ENCODE measurements at regions not wholly inside any gene's neighbourhood (a gene's known extent, or its start where the extent isn't known, plus 50 kb on each side); places are given as distances from the start of the nearest gene placed in this dataset.

- TF ChIP-seq CTCF (IDR thresholded peaks at IDR 0.05): no peak
- no peak for TF ChIP-seq SIN3A (IDR thresholded peaks at IDR 0.05; ENCODE audit: borderline replicate concordance, insufficient read depth, low read depth, low read length)
- TF ChIP-seq REST (IDR thresholded peaks at IDR 0.05; ENCODE audit: insufficient read depth in 1 of 2, low read depth in 2 of 2, low read length in 1 of 2): no peak
- no peak for TF ChIP-seq TCF7L2 (IDR thresholded peaks at IDR 0.05; ENCODE audit: low read depth, low read length)
Observed at GRCh38 chr9:119003201-119003611, 366.0 kb downstream of the BRINP1 start.

Data from Panc1 (cell line).